Astrocyte (in vitro differentiated cells and primary cell): ENCODE measurements at regions not wholly inside any gene's neighbourhood (a gene's known extent, or its start where the extent isn't known, plus 50 kb on each side); places are given as distances from the start of the nearest gene placed in this dataset.

ENCODE experiments used
- DNase-seq: peaks from one replicate; pipeline ENCODE4 v3.0.0-alpha.2; 2010; ENCODE audit warnings: low read depth
- FAIRE-seq: peaks from 2 replicates; lab custom pipeline; 2011; peaks lifted over from hg19 to GRCh38; lab: Jason Lieb, UNC
- H2AFZ ChIP-seq: 2 replicates; pipeline ENCODE4 v1.6.0; 2012; ENCODE audit warnings: low read depth, low read length, inconsistent platforms
- H3K27ac ChIP-seq: 2 replicates; pipeline ENCODE4 v1.5.1; 2011; ENCODE audit warnings: low read depth, low read length, inconsistent platforms
- H3K27me3 ChIP-seq: 2 replicates; pipeline ENCODE4 v1.6.0; 2011; ENCODE audit warnings: low read length, inconsistent platforms; ENCODE audit not compliant: insufficient read depth
- H3K36me3 ChIP-seq: 2 replicates; pipeline ENCODE4 v1.5.1; 2011; ENCODE audit warnings: low read length, inconsistent platforms; ENCODE audit not compliant: insufficient read depth
- H3K4me1 ChIP-seq: 2 replicates; pipeline ENCODE4 v1.5.1; 2011; ENCODE audit warnings: low read length, inconsistent platforms; ENCODE audit not compliant: insufficient read depth
- H3K4me2 ChIP-seq: 2 replicates; pipeline ENCODE4 v1.6.0; 2012; ENCODE audit warnings: low read length, inconsistent platforms
- H3K4me3 ChIP-seq: 2 replicates; pipeline ENCODE4 v1.5.1; 2011; ENCODE audit warnings: low read depth, mild to moderate bottlenecking, low read length, inconsistent platforms; ENCODE audit not compliant: insufficient read depth
- H3K79me2 ChIP-seq: 2 replicates; pipeline ENCODE4 v1.6.0; 2012; ENCODE audit warnings: mild to moderate bottlenecking, low read length, inconsistent platforms; ENCODE audit not compliant: insufficient read depth
- H3K9ac ChIP-seq: 2 replicates; pipeline ENCODE4 v1.6.0; 2012; ENCODE audit warnings: mild to moderate bottlenecking, low read length, inconsistent platforms
- H3K9me3 ChIP-seq: 2 replicates; pipeline ENCODE4 v1.5.1; 2012; ENCODE audit warnings: low read depth, mild to moderate bottlenecking, low read length, inconsistent platforms; ENCODE audit not compliant: insufficient read depth
- H4K20me1 ChIP-seq: 2 replicates; pipeline ENCODE4 v1.6.0; 2012; ENCODE audit warnings: low read length, inconsistent platforms; ENCODE audit not compliant: insufficient read depth
- H3K27ac Mint-ChIP-seq: one replicate; pipeline ENCODE4 v1.8.0; 2021; ENCODE audit warnings: mild to moderate bottlenecking, mixed read lengths; ENCODE audit not compliant: unreplicated experiment
- H3K27me3 Mint-ChIP-seq: one replicate; pipeline ENCODE4 v1.8.0; 2021; ENCODE audit warnings: low read depth, mixed read lengths; ENCODE audit not compliant: unreplicated experiment
- H3K36me3 Mint-ChIP-seq: one replicate; pipeline ENCODE4 v1.8.0; 2021; ENCODE audit warnings: low read depth, mixed read lengths; ENCODE audit not compliant: unreplicated experiment
- H3K4me1 Mint-ChIP-seq: one replicate; pipeline ENCODE4 v1.8.0; 2021; ENCODE audit warnings: low read depth, mixed read lengths; ENCODE audit not compliant: unreplicated experiment
- H3K4me3 Mint-ChIP-seq: one replicate; pipeline ENCODE4 v1.8.0; 2021; ENCODE audit warnings: mild to moderate bottlenecking, moderate library complexity, mixed read lengths; ENCODE audit not compliant: unreplicated experiment
- H3K9me3 Mint-ChIP-seq: one replicate; pipeline ENCODE4 v1.8.0; 2021; ENCODE audit warnings: mild to moderate bottlenecking, mixed read lengths; ENCODE audit not compliant: unreplicated experiment
- EZH2 ChIP-seq: IDR thresholded peaks from 2 replicates; pipeline ENCODE4 v1.6.1; 2012; ENCODE audit warnings: mild to moderate bottlenecking, low read length, inconsistent platforms; ENCODE audit not compliant: insufficient read depth
- TF ChIP-seq, protein P1 (sequence below): IDR thresholded peaks from 2 replicates; pipeline ENCODE4 v1.5.1; 2011; ENCODE audit warnings: low read depth, mild to moderate bottlenecking, inconsistent platforms, low read length, moderate library complexity; ENCODE audit not compliant: insufficient read depth

DNA sequence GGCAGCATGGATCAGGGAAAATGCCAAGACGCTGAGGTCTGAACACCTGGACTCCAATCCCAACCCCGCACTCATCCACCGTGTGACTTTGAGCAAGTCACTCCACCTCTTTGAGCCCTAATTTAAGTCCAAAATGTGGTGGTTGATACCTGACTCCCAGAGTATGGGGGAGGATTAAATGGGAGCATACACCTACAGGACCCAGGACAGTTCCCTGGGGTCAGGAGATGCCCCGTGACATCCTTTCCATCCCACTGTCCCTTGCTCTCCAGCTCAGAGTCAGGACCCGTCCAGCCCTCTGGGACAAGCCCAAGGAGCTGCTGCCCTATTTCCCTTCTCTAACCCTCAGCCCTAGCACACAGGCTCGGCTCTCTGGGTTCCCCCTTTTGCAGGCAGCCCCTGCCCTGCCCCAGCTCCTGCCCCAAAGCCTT, 276.4 kb downstream of the XXYLT1 start:
- Histone ChIP-seq H3K4me1 (no peaks in the 10 kb centered on the region), H3K4me2 (no peak overlapping the region), H2AFZ (no peak overlapping the region), H4K20me1 (no peaks in the 10 kb centered on the region), H3K36me3 (no peaks in the 10 kb centered on the region), H3K4me3 (no peak overlapping the region), H3K27ac (no peak overlapping the region), H3K27me3 (peaks cover 3% of the 10 kb centered on the region), H3K9me3 (no peaks in the 10 kb centered on the region), H3K79me2 (no peaks in the 10 kb centered on the region), H3K9ac (no peak overlapping the region)
- no peaks in the 10 kb centered on the region for H3K36me3 Mint-ChIP-seq
- no peak overlapping the region for H3K4me3 Mint-ChIP-seq
- peaks cover 3% of the 10 kb centered on the region for H3K4me1 Mint-ChIP-seq
- FAIRE-seq (no peak), DNase-seq (no peak)
- peaks cover 44% of the 10 kb centered on the region for H3K27me3 Mint-ChIP-seq
- no peaks in the 10 kb centered on the region for H3K9me3 Mint-ChIP-seq
- H3K27ac Mint-ChIP-seq: no peak overlapping the region
- TF ChIP-seq EZH2: no peak

DNA sequence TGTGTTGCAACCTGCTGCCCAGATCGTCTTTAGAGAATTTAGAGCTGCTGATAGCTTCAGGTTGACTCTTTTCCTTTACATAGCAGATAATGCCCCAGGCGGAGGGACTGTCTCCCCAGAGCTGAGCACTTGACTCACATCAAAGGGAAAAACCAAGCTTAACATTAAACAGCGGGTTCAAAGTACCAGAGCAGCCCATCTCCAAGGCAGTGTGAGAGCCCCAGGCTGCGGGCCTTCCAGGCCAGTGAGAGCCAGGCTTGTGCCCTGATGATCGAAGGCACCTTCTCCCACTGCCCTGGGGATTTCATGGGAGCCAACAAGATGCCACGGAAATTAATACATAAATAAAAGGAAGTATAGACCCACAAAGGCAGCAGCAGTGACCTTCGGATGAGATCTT, 275.6 kb downstream of the XXYLT1 start:
- DNase-seq: no peak
- Mint-ChIP-seq H3K9me3 (no peaks in the 10 kb centered on the region), H3K36me3 (no peaks in the 10 kb centered on the region), H3K4me3 (no peak overlapping the region), H3K27me3 (peaks cover 46% of the 10 kb centered on the region), H3K27ac (no peak overlapping the region), H3K4me1 (peaks cover 3% of the 10 kb centered on the region)
- Histone ChIP-seq H3K4me2 (no peak overlapping the region), H3K9ac (no peak overlapping the region), H3K79me2 (no peaks in the 10 kb centered on the region), H3K36me3 (no peaks in the 10 kb centered on the region), H3K27ac (no peak overlapping the region), H4K20me1 (no peaks in the 10 kb centered on the region), H2AFZ (no peak overlapping the region), H3K27me3 (peaks cover 4% of the 10 kb centered on the region), H3K9me3 (no peaks in the 10 kb centered on the region), H3K4me1 (no peaks in the 10 kb centered on the region), H3K4me3 (no peak overlapping the region)
- TF ChIP-seq, protein P1, sequence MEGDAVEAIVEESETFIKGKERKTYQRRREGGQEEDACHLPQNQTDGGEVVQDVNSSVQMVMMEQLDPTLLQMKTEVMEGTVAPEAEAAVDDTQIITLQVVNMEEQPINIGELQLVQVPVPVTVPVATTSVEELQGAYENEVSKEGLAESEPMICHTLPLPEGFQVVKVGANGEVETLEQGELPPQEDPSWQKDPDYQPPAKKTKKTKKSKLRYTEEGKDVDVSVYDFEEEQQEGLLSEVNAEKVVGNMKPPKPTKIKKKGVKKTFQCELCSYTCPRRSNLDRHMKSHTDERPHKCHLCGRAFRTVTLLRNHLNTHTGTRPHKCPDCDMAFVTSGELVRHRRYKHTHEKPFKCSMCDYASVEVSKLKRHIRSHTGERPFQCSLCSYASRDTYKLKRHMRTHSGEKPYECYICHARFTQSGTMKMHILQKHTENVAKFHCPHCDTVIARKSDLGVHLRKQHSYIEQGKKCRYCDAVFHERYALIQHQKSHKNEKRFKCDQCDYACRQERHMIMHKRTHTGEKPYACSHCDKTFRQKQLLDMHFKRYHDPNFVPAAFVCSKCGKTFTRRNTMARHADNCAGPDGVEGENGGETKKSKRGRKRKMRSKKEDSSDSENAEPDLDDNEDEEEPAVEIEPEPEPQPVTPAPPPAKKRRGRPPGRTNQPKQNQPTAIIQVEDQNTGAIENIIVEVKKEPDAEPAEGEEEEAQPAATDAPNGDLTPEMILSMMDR: no peak
- TF ChIP-seq EZH2: no peak
- FAIRE-seq: no peak

DNA sequence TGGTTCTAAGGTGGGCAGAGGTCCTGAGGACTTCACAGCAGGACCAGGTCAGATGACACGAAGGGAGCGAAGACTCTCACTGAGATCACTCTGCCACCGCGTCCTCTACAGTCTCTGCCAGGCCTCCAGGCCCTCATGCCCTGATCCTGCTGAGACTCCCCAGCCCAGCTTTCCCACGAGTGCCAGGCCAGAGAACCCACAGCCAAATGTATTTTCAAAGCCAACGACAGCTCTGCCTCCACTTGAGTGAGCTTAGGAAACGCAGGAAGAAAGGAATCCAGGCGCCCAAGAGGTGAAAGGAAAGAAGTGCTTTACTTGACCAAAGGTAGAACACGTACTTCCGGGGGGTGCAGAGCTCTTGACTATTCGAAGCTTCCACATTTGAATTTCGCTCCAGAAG, 275.0 kb downstream of the XXYLT1 start:
- Histone ChIP-seq H3K79me2 (no peaks in the 10 kb centered on the region), H3K4me2 (no peak overlapping the region), H3K4me3 (no peak overlapping the region), H3K27me3 (peaks cover 10% of the 10 kb centered on the region), H4K20me1 (no peaks in the 10 kb centered on the region), H3K36me3 (no peaks in the 10 kb centered on the region), H3K9me3 (no peaks in the 10 kb centered on the region), H3K27ac (no peak overlapping the region), H3K4me1 (no peaks in the 10 kb centered on the region), H2AFZ (no peak overlapping the region), H3K9ac (no peak overlapping the region)
- Mint-ChIP-seq H3K9me3 (no peaks in the 10 kb centered on the region), H3K4me1 (peaks cover 3% of the 10 kb centered on the region), H3K4me3 (no peak overlapping the region), H3K36me3 (no peaks in the 10 kb centered on the region), H3K27me3 (peaks cover 47% of the 10 kb centered on the region), H3K27ac (no peak overlapping the region)
- no peak for TF ChIP-seq EZH2
- TF ChIP-seq, protein P1: no peak
- FAIRE-seq: no peak
- no peak for DNase-seq
